ENCODE measurements at regions not wholly inside any gene's neighbourhood (a gene's known extent, or its start where the extent isn't known, plus 50 kb on each side); places are given as distances from the start of the nearest gene placed in this dataset.

DNA sequence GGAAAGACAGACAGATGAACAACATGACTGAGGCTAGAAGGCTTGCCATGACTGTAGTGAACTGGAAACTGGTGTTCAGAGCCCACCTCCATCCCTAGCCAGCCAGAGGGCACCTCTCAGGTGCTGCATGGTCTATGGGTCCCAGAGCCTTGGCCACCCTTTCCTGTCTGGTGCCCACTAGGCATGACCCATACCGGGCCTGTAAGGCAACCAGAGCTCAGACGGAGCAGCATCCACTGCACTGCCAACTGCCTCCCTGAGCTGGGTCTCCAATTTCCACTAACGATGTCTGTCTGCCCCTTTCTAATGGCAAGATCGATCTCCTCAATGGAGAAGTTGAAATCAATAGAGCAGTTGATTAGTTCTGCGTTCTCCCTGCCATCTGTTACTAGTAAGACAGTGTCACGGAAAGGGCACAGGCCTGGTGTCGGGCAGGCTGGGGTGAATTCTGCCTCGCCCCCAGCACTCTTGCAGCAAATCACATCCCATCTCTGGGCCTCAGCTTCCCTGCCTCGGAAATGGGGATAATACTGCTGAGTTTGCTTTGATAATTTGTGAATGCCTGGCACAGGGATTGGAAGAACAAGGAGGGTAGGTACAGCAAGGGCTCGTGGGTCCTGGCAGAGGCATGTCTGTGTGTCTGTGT is 172.3 kb upstream of the MVB12B start:
- no peak overlapping the region for H3K4me3 ChIP-seq
- H3K79me2 ChIP-seq (ENCODE audit: control insufficient read depth, insufficient read depth, low read length): no peaks in the 10 kb centered on the region
- H3K27ac ChIP-seq (ENCODE audit: extremely low read depth, low read depth, low read length): no peak overlapping the region
- ChIA-PET POLR2A (no interaction called here), CTCF (ENCODE audit: low intra/inter-chr PET ratio) (no interaction called here)
- H3K9ac ChIP-seq (ENCODE audit: insufficient read depth in 1 of 2, low read depth in 2 of 2, low read length in 2 of 2): no peak overlapping the region
- H3K4me1 ChIP-seq (replicated peaks in 1 of 2; ENCODE audit: control insufficient read depth in 2 of 2, insufficient read depth in 2 of 2, low read length in 2 of 2): no peaks in the 10 kb centered on the region
- H2AFZ ChIP-seq (ENCODE audit: low read depth, low read length): no peak overlapping the region
- H3K36me3 ChIP-seq (ENCODE audit: control insufficient read depth, insufficient read depth, low read length): no peaks in the 10 kb centered on the region
- FAIRE-seq: no peak
- intact Hi-C loops (cut with micrococcal nuclease): no loop called here
- in situ Hi-C loops (cut with MboI): no loop called here
- BruUV-seq (replicated peaks): no TSS peak
- under 1% methylated on average over 10 of the region's 10 CpGs for WGBS (ENCODE audit: insufficient coverage, low coverage, missing lambda C conversion rate)
- no peaks in the 10 kb centered on the region for H3K9me1 ChIP-seq (ENCODE audit: control insufficient read depth, insufficient read depth, low read length)
- H3K27me3 ChIP-seq (ENCODE audit: control insufficient read depth in 2 of 2, insufficient read depth in 2 of 2, low read length in 2 of 2): peaks cover 3 to 30% of the 10 kb centered on the region in 2 experiments; a peak in 4 of 5 replicates
- no peaks in the 10 kb centered on the region; the same call in 1 of the 2 replicates for H4K20me1 ChIP-seq (replicated peaks; ENCODE audit: control insufficient read depth, insufficient read depth, low read length)
- H3K9me3 ChIP-seq (replicated peaks; ENCODE audit: control insufficient read depth, insufficient read depth, low read depth, low read length): no peaks in the 10 kb centered on the region
- no peak for DNase-seq (ENCODE audit: extremely low read depth in 1 of 4, low spot score in 3 of 4)
- H3K4me2 ChIP-seq (ENCODE audit: insufficient read depth, low read length): no peak overlapping the region
- no peak for ATAC-seq
- no peak for TF ChIP-seq SP2 (IDR thresholded peaks at IDR 0.05; ENCODE audit: extremely low read depth, low read depth, low read length, poor library complexity, severe bottlenecking)
- TF ChIP-seq ZZZ3 (IDR thresholded peaks at IDR 0.05): no peak
- TF ChIP-seq, protein P1, sequence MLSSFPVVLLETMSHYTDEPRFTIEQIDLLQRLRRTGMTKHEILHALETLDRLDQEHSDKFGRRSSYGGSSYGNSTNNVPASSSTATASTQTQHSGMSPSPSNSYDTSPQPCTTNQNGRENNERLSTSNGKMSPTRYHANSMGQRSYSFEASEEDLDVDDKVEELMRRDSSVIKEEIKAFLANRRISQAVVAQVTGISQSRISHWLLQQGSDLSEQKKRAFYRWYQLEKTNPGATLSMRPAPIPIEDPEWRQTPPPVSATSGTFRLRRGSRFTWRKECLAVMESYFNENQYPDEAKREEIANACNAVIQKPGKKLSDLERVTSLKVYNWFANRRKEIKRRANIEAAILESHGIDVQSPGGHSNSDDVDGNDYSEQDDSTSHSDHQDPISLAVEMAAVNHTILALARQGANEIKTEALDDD (IDR thresholded peaks at IDR 0.05): no peak
- no peak for TF ChIP-seq ZEB2 (IDR thresholded peaks at IDR 0.05)
- no peak for TF ChIP-seq GTF2E2 (tag; IDR thresholded peaks at IDR 0.05)
- TF ChIP-seq, protein P2, sequence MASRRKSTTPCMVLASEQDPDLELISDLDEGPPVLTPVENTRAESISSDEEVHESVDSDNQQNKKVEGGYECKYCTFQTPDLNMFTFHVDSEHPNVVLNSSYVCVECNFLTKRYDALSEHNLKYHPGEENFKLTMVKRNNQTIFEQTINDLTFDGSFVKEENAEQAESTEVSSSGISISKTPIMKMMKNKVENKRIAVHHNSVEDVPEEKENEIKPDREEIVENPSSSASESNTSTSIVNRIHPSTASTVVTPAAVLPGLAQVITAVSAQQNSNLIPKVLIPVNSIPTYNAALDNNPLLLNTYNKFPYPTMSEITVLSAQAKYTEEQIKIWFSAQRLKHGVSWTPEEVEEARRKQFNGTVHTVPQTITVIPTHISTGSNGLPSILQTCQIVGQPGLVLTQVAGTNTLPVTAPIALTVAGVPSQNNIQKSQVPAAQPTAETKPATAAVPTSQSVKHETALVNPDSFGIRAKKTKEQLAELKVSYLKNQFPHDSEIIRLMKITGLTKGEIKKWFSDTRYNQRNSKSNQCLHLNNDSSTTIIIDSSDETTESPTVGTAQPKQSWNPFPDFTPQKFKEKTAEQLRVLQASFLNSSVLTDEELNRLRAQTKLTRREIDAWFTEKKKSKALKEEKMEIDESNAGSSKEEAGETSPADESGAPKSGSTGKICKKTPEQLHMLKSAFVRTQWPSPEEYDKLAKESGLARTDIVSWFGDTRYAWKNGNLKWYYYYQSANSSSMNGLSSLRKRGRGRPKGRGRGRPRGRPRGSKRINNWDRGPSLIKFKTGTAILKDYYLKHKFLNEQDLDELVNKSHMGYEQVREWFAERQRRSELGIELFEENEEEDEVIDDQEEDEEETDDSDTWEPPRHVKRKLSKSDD (conservative IDR thresholded peaks at IDR 0.05; ENCODE audit: low read length): no peak
- TF ChIP-seq ZNF445 (CRISPR knock-in tag; IDR thresholded peaks at IDR 0.05; ENCODE audit: low read depth): no peak
- TF ChIP-seq EP300 (IDR thresholded peaks at IDR 0.05; ENCODE audit: low read length): no peak
- no peak for TF ChIP-seq ZNF830 (CRISPR knock-in tag; IDR thresholded peaks at IDR 0.05)
- TF ChIP-seq WHSC1 (IDR thresholded peaks at IDR 0.05; ENCODE audit: low read length): no peak
- TF ChIP-seq SREBF2 (CRISPR knock-in tag; IDR thresholded peaks at IDR 0.05): no peak
- TF ChIP-seq, protein P3, sequence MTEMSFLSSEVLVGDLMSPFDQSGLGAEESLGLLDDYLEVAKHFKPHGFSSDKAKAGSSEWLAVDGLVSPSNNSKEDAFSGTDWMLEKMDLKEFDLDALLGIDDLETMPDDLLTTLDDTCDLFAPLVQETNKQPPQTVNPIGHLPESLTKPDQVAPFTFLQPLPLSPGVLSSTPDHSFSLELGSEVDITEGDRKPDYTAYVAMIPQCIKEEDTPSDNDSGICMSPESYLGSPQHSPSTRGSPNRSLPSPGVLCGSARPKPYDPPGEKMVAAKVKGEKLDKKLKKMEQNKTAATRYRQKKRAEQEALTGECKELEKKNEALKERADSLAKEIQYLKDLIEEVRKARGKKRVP (CRISPR knock-in tag; IDR thresholded peaks at IDR 0.05): no peak
- no peak for TF ChIP-seq PTTG1 (tag; IDR thresholded peaks at IDR 0.05; ENCODE audit: low read depth)
- no peak for TF ChIP-seq SAFB2 (IDR thresholded peaks at IDR 0.05; ENCODE audit: borderline replicate concordance, low read depth, low read length, severe bottlenecking)
- TF ChIP-seq, protein P4, sequence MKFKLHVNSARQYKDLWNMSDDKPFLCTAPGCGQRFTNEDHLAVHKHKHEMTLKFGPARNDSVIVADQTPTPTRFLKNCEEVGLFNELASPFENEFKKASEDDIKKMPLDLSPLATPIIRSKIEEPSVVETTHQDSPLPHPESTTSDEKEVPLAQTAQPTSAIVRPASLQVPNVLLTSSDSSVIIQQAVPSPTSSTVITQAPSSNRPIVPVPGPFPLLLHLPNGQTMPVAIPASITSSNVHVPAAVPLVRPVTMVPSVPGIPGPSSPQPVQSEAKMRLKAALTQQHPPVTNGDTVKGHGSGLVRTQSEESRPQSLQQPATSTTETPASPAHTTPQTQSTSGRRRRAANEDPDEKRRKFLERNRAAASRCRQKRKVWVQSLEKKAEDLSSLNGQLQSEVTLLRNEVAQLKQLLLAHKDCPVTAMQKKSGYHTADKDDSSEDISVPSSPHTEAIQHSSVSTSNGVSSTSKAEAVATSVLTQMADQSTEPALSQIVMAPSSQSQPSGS (CRISPR knock-in tag; IDR thresholded peaks at IDR 0.05): no peak
- TF ChIP-seq KAT8 (IDR thresholded peaks at IDR 0.05; ENCODE audit: low read depth): no peak
- TF ChIP-seq HDAC6 (IDR thresholded peaks at IDR 0.05; ENCODE audit: low read depth, low read length): no peak

Measured in K562 (cell line).